GM12892 (cell line): ENCODE measurements at regions not wholly inside any gene's neighbourhood (a gene's known extent, or its start where the extent isn't known, plus 50 kb on each side); places are given as distances from the start of the nearest gene placed in this dataset.

Experiments
- DNase-seq: peaks from one replicate; pipeline ENCODE4 v3.0.0; 2011; ENCODE audit not compliant: insufficient read length
- FAIRE-seq: peaks from 2 replicates; lab custom pipeline; 2011; peaks lifted over from hg19 to GRCh38; lab: Jason Lieb, UNC
- POLR2A ChIP-seq: IDR thresholded peaks from 2 replicates; pipeline ENCODE4 v1.6.1; 2011; ENCODE audit warnings: low read depth, low read length, control low read depth
- POLR2AphosphoS5 ChIP-seq: IDR thresholded peaks from 2 replicates; pipeline ENCODE4 v1.6.1; 2011; ENCODE audit warnings: low read depth, low read length, control low read depth
- TAF1 ChIP-seq: IDR thresholded peaks from 2 replicates; pipeline ENCODE4 v1.6.1; 2011; ENCODE audit warnings: low read depth, mild to moderate bottlenecking, control low read depth, low read length, borderline replicate concordance

- DNase-seq (no peak), FAIRE-seq (no peak)
- TF ChIP-seq POLR2AphosphoS5 (no peak), TAF1 (no peak), POLR2A (no peak)
Measured at GRCh38 chr6:156028335-156029131, 572.9 kb upstream of the NOX3 start.

- DNase-seq (no peak), FAIRE-seq (no peak)
- TF ChIP-seq POLR2A (no peak), TAF1 (no peak), POLR2AphosphoS5 (no peak)
Measured at GRCh38 chr6:156027248-156027626, 571.6 kb upstream of the NOX3 start.

GRCh38 chr6:156026486-156027247 lies 571.0 kb upstream of the NOX3 start:
- no peak for DNase-seq
- FAIRE-seq = no peak
- no peak for TF ChIP-seq POLR2AphosphoS5
- TF ChIP-seq TAF1 = no peak
- TF ChIP-seq POLR2A = no peak

GRCh38 chr6:156024339-156024738 lies 568.7 kb upstream of the NOX3 start:
- no peak for TF ChIP-seq TAF1
- no peak for TF ChIP-seq POLR2AphosphoS5
- no peak for TF ChIP-seq POLR2A
- FAIRE-seq = no peak
- DNase-seq = no peak

GRCh38 chr6:156021746-156022396 lies 566.2 kb upstream of the NOX3 start:
- no peak for FAIRE-seq
- no peak for DNase-seq
- TF ChIP-seq TAF1 (no peak), POLR2A (no peak), POLR2AphosphoS5 (no peak)

DNA sequence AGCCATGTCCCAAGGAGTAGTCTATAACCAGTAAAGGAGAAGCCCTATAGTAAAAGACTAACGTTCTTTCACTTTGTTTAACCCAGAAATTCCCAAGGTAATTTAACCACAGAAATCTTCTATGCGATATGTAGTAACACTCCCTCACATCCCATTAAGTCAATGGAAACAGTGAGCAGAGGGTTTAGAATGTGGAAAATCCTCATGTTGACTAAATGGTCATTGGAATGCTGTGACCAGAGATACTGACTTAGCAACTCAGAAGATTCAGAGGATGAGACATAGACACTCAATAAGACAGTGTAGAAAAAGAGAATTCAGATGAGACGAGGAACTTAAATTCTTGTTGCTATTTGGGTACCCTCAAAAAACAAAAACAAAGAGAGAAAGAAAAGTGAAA lies 562.2 kb upstream of the NOX3 start:
- DNase-seq = no peak
- no peak for TF ChIP-seq POLR2A
- no peak for TF ChIP-seq TAF1
- no peak for FAIRE-seq

DNA sequence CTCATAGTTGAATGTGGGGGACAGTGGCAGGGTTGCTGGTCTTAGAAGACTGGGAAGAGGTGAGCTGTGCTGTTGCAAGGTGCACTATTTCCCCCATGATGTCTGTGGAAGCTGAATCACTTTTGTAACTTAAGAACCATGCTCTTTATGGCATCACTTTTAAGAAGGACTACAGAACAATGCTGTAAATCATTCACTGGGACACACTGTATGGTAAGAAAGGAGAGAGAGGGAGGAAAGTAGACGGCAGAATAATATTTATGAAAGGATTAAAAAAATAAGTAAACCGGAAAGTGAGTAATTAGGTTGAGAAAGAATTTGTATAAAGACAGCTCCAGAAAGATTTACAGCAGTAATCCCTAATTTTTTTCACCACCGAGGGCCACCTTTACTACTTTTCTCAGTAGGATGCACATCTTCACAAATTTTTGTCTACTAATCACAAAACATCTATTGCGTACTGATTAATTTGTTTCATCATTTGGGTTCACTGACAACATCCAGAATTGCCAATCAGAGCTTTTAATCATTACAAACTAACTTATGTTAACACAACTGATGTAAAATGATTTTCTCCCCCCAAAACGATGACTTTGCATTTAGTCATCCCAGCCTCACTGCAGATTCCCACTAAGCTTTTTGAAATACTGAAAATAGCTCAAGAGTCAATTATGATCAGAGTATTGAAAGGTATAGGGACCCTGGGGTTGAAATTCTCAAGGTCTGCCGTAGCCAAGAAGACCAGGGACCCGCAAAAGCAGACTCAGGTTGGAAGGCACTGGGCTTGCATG lies 560.7 kb upstream of the NOX3 start:
- DNase-seq (no peak), FAIRE-seq (no peak)
- no peak for TF ChIP-seq POLR2AphosphoS5
- TF ChIP-seq POLR2A = no peak
- TF ChIP-seq TAF1 = no peak

- TF ChIP-seq POLR2A = no peak
- TF ChIP-seq POLR2AphosphoS5 = no peak
- TF ChIP-seq TAF1 = no peak
- FAIRE-seq = no peak
- no peak for DNase-seq
Measured at GRCh38 chr6:156013155-156013554, 557.5 kb upstream of the NOX3 start.

GRCh38 chr6:156009656-156010055 lies 554.0 kb upstream of the NOX3 start:
- TF ChIP-seq POLR2AphosphoS5 (no peak), POLR2A (no peak), TAF1 (no peak)
- no peak for FAIRE-seq
- DNase-seq = no peak

- no peak for FAIRE-seq
Measured at GRCh38 chr6:156004796-156005195, 549.2 kb upstream of the NOX3 start.

GRCh38 chr6:155996151-155996550 lies 540.5 kb upstream of the NOX3 start:
- TF ChIP-seq POLR2AphosphoS5 (no peak), POLR2A (no peak), TAF1 (no peak)
- DNase-seq (no peak), FAIRE-seq (no peak)

More at GRCh38 chr6:156004796-156005195, 549.2 kb upstream of the NOX3 start:
- no peak for DNase-seq
- TF ChIP-seq POLR2AphosphoS5 (no peak), POLR2A (no peak), TAF1 (no peak)
